NT2/D1 (cell line): ENCODE measurements at regions not wholly inside any gene's neighbourhood (a gene's known extent, or its start where the extent isn't known, plus 50 kb on each side); places are given as distances from the start of the nearest gene placed in this dataset.

Experiments used
- SUZ12 ChIP-seq: IDR thresholded peaks from 2 replicates; pipeline ENCODE4 v1.6.1; 2011; ENCODE audit not compliant: insufficient read length, insufficient read depth; ENCODE audit errors: extremely low read depth
- ZNF274 ChIP-seq: IDR thresholded peaks from 2 replicates; pipeline ENCODE4 v1.6.1; 2011; ENCODE audit warnings: mild to moderate bottlenecking, low read depth, low read length

GRCh38 chr12:47400266-47400665 lies 305.6 kb downstream of the RPAP3 start:
- TF ChIP-seq ZNF274 (no peak), SUZ12 (no peak)
